HG03457 (cell line): ENCODE measurements at regions not wholly inside any gene's neighbourhood (a gene's known extent, or its start where the extent isn't known, plus 50 kb on each side); places are given as distances from the start of the nearest gene placed in this dataset.

Experiments
- ATAC-seq: cut with Tn5 transposase; IDR thresholded peaks from one replicate; pipeline ENCODE4 v1.9.1; 2021; ENCODE audit warnings: moderate number of reproducible peaks; ENCODE audit not compliant: unreplicated experiment

GRCh38 chr13:80040196-80040980 is 300.5 kb downstream of the SPRY2 start:
- no peak for ATAC-seq

- no peak for ATAC-seq
Observed at GRCh38 chr13:80039000-80039399, 301.9 kb downstream of the SPRY2 start.

GRCh38 chr13:80038371-80038770 is 302.6 kb downstream of the SPRY2 start:
- ATAC-seq = no peak

GRCh38 chr13:80037505-80037888 is 303.4 kb downstream of the SPRY2 start:
- ATAC-seq = no peak

GRCh38 chr13:80036845-80037504 is 304.0 kb downstream of the SPRY2 start:
- ATAC-seq = no peak

- ATAC-seq = no peak
Observed at GRCh38 chr13:80035096-80035495, 305.8 kb downstream of the SPRY2 start.

GRCh38 chr13:80033951-80034350 is 307.0 kb downstream of the SPRY2 start:
- ATAC-seq = no peak

GRCh38 chr13:80033286-80033685 is 307.6 kb downstream of the SPRY2 start:
- no peak for ATAC-seq

GRCh38 chr13:80030491-80030890 is 310.4 kb downstream of the SPRY2 start:
- ATAC-seq = no peak

GRCh38 chr13:80029170-80029569 is 311.8 kb downstream of the SPRY2 start:
- no peak for ATAC-seq

GRCh38 chr13:80022146-80022545 is 318.8 kb downstream of the SPRY2 start:
- no peak for ATAC-seq

GRCh38 chr13:80012251-80012650 is 328.7 kb downstream of the SPRY2 start:
- no peak for ATAC-seq

- no peak for ATAC-seq
Observed at GRCh38 chr13:80011448-80012212, 329.3 kb downstream of the SPRY2 start.

GRCh38 chr13:80010846-80011245 is 330.1 kb downstream of the SPRY2 start:
- no peak for ATAC-seq

GRCh38 chr13:80010286-80010831 is 330.6 kb downstream of the SPRY2 start:
- no peak for ATAC-seq

- no peak for ATAC-seq
Observed at GRCh38 chr13:80009760-80010159, 331.2 kb downstream of the SPRY2 start.

- no peak for ATAC-seq
Observed at GRCh38 chr13:80006940-80007339, 334.0 kb downstream of the SPRY2 start.

- ATAC-seq = no peak
Observed at GRCh38 chr13:80001510-80001842, 339.4 kb downstream of the SPRY2 start.

- no peak for ATAC-seq
Observed at GRCh38 chr13:80000684-80001509, 340.0 kb downstream of the SPRY2 start.

- ATAC-seq = no peak
Observed at GRCh38 chr13:79999601-80000000, 341.3 kb downstream of the SPRY2 start.

GRCh38 chr13:79998381-79998880 is 342.5 kb downstream of the SPRY2 start:
- no peak for ATAC-seq
